AG10803 (cell line): ENCODE measurements at regions not wholly inside any gene's neighbourhood (a gene's known extent, or its start where the extent isn't known, plus 50 kb on each side); places are given as distances from the start of the nearest gene placed in this dataset.
"Not testable (repeated sequence)": the region's sequence is repeated elsewhere in the genome, so short reads cannot be mapped to it uniquely, and the experiment has no call there.

ENCODE experiments used
- DNase-seq: peaks from one replicate; pipeline ENCODE4 v3.0.0; 2010; ENCODE audit warnings: low read depth
- H3K4me3 ChIP-seq: 2 replicates; pipeline ENCODE4 v1.5.1; 2011; ENCODE audit warnings: mild to moderate bottlenecking, low read length, control low read depth
- TF ChIP-seq, protein P1 (sequence below): conservative IDR thresholded peaks from 2 replicates; pipeline ENCODE4 v1.5.1; 2011; ENCODE audit warnings: mild to moderate bottlenecking, low read length, control low read depth, inconsistent platforms

DNA sequence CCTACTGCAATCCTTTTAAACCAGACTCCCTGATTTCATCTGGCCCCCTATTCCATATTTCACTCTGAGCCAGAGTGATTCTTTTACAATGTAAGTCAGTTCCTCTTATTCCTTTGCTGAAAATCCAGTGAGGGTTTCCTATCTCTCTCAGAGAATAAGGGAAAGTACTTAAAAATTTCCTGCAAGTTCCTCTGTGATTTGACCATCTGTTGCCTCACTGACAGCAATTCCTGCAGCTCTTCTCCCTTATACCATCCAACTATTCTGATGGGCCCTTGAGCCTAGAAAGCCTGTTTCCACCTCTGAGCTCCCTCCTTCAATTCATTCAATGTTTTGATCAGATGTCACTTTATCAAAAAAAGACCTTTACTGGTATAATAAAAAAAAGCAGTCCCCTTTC lies 317.1 kb upstream of the CCNH start:
- TF ChIP-seq, protein P1, sequence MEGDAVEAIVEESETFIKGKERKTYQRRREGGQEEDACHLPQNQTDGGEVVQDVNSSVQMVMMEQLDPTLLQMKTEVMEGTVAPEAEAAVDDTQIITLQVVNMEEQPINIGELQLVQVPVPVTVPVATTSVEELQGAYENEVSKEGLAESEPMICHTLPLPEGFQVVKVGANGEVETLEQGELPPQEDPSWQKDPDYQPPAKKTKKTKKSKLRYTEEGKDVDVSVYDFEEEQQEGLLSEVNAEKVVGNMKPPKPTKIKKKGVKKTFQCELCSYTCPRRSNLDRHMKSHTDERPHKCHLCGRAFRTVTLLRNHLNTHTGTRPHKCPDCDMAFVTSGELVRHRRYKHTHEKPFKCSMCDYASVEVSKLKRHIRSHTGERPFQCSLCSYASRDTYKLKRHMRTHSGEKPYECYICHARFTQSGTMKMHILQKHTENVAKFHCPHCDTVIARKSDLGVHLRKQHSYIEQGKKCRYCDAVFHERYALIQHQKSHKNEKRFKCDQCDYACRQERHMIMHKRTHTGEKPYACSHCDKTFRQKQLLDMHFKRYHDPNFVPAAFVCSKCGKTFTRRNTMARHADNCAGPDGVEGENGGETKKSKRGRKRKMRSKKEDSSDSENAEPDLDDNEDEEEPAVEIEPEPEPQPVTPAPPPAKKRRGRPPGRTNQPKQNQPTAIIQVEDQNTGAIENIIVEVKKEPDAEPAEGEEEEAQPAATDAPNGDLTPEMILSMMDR, result no peak
- H3K4me3 ChIP-seq, result no peak overlapping the region
- DNase-seq, result no peak

DNA sequence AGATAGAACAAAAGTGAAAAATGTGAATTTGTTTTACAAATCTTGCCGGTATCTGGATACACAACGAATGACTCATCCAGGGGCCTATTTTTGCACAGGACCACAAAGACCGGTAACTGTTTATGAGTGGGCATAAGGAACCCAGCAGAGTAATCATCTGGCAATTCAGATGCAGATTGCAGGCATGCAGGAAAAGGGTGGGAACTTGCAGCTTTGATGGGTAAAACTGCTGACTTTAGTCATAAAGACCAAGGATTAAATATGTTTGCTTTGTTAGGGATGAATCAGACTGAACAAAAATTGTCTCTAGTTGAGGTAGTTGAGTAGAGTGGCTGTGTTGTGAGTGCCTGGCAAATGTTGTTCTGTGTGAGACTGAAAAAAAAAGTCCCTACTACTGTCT lies 309.6 kb upstream of the CCNH start:
- no peak overlapping the region for H3K4me3 ChIP-seq
- DNase-seq, result no peak
- TF ChIP-seq, protein P1, result no peak

DNA sequence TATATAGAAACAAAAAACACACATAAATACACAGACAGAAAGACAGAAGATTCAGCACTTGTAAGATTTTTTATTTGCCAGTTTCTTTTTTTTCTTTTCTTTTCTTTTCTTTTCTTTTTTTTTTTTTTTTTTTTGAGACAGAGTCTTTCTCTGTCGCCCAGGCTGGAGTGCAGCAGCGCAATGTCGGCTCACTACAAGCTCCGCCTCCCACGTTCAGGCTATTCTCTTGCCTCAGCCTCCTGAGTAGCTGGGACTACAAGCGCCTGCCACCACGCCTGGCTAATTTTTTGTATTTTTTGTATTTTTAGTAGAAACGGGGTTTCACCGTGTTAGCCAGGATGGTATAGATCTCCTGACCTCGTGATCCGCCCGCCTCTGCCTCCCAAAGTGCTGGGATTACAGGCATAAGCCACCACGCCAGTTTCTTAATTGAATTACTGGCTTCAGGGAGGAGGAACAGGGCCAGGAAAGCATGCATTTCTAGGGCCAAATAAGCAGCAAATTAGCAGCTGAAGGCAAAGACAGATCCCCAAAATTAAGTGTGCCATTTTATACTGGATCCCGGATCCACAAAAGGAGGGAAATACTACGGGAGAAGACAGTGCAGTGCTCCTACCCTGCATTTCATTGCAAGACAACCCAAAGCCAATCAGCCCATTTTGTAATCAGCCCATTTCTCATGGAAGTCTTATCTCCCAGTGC lies 305.6 kb upstream of the CCNH start:
- not testable (repeated sequence) for DNase-seq

DNA sequence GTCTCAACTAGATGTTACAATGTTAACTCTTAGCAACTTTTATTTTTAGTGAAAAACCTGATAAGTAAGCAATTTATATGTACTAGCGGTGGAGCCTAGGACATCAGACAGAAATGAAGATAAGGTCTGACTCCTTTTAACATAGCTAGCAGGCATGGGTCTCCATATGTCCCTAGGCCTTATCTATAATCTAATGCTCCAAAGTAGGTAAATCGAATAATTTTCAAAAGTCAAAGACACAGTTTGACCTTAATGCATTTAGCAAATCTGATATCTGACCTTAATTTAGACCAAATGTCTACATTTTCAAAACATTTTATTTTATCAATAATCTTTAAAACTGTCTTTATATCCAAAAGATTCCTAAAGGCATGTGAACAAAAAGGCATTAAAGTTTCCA lies 305.0 kb upstream of the CCNH start:
- H3K4me3 ChIP-seq, result no peak overlapping the region
- TF ChIP-seq, protein P1, result no peak
- no peak for DNase-seq

More for the DNA sequence above, 305.6 kb upstream of the CCNH start:
- H3K4me3 ChIP-seq, result not testable (repeated sequence)

DNA sequence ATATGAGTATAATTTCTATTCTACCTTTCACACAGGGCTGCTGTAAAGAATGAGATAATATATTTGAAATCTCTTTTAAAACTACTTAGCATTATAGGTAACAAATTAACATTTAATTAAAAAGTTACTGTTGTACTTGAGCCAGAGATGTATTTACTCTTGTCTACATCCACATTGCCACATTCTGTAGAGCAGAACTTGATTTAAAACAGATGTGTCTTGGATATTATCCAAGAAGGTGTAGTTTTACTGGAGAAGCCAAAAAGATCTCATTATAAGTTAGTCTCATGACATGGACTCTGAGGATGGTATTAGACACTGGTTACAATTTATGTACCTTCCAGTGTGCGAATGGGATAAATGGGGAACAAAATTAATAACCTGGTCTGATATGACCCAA lies 293.1 kb upstream of the CCNH start:
- H3K4me3 ChIP-seq, result no peak overlapping the region
- DNase-seq, result no peak
- TF ChIP-seq, protein P1, result no peak

DNA sequence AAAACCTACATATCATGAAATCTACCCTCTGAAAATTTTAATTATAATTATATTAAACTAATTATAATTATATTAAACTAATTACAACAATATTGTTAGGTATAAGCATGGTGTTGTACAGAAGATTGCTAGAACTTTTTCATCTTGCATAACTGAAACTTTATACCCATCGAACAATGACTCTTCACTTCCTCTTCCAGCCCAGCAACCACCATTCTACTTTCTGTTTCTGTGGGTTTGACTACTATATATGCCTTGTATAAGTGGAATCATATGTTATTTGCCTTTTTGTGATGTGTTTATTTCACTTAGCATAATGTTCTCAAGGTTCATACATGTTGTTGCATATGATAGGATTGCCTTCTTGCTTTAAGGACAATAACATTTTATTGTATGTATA lies 274.2 kb upstream of the CCNH start:
- no peak overlapping the region for H3K4me3 ChIP-seq
- DNase-seq, result no peak
- TF ChIP-seq, protein P1, result no peak

DNA sequence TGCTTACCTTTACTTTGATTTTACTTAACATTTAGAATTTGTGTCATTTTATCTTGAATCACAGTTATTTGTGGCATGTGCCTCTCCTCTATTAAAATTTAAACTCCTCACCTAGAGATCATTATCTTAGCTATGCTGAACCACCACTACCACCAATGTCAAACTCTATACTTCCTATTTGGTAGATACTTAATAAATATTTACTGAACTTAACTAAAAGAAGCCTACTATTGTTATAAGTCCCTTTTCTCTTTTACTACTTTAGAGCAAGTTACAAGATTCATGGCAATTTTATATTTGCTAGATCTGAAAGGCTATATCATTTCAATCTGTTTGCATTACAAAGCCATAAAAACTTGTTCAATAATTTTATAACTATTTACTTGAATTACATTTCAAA lies 273.3 kb upstream of the CCNH start:
- TF ChIP-seq, protein P1, result no peak
- no peak for DNase-seq
- no peak overlapping the region for H3K4me3 ChIP-seq
